A172 (cell line): ENCODE measurements at regions not wholly inside any gene's neighbourhood (a gene's known extent, or its start where the extent isn't known, plus 50 kb on each side); places are given as distances from the start of the nearest gene placed in this dataset.
A peak's percentile ranks its signal among the peaks of the same experiment; 100 is the strongest.
"Not testable (repeated sequence)": the region's sequence is repeated elsewhere in the genome, so short reads cannot be mapped to it uniquely, and the experiment has no call there.

Source experiments
- DNase-seq: peaks from one replicate; pipeline ENCODE4 v3.0.0-alpha.2; 2015; ENCODE audit warnings: low spot score

DNA sequence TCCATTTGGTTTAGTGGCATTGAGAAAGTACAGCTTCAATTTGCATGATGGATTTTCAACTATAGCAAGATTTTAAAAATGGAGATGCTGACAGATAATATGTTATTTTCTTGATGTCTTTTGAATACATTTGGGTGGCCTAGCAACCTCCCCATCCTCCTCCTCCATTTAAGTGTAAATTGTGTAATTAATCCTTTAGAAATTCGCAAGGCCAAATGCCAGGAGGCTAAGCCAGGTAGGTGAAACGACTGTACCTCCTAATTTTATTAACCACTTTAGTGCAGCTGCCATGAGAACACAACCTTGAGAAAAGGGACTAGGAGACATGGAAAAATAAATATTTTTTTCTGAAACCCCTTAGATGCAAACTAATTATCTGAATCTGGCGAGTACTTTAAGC, 248.8 kb downstream of the MRPS30 start:
- DNase-seq, result no peak

DNA sequence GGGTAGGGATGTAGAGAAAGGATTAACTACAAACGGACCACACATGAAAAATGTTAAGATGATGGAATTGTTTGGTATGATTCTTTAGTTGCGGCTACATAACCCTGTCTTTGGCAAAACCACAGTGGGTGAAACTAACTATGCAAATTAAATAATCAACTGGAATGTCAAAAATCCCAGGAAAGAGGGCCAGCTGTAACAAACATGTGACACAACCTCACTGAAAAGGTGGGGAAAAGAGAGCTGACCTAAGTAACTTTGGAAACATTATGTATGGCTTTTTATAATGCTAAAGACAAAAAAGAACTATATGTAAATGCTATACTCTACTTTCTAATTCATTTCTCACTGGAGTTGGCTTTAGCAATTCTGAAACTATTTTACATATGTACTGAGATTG, 252.0 kb downstream of the MRPS30 start:
- no peak for DNase-seq

DNA sequence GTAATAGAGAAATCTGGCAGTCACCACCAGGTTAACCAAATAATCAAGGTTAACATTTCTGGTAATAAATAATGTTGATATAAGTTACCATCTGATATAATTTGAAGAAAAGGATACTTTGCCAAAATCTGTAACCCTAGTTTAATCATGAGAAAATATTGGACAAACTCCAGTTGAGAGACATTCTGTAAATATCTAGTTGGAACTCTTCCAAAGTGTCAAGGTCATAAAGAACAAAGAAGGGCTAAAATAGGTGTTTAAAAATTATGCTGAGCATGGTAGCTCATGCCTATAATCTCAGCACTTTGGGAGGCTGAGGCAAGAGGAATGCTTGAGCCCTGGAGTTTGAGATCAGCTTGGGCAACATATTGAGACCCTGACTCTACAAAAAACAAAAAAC, 253.3 kb downstream of the MRPS30 start:
- DNase-seq, result no peak

DNA sequence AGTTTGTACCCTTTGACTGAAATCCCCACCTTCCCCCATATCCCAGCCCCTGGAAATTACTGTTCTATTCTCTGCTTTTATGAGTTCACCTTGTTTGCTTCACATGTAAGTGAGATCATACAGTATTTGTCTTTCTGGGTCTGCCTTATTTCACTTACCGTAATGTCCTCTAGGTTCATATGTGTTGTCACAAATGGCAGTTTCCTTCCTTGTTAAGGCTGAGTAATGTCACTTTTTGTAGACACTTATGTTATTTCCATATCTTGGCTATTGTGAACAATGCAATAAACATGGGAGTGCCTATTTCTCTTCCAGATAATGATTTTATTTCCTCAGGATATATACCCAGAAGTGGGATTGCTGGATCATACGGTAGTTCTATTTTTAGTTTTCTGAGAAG, 272.3 kb downstream of the MRPS30 start:
- DNase-seq, result no peak

DNA sequence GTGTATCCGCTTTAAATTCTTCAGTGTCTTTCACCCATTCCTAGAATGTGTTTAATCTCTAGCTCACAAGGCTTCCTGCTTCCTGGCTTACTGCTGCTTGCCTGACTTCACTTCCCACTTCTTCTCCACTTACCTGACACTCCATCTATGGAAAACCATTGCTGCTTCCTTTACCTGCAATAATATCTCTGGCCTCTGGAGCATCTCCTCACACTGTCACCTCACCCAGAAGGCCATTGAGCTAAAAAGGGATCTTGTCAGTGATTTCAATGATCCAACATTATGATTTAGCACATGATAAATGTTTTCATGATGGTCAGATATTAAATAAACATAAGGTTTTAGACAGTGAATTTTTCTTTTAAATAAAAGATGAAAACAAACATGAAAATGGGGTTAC, 281.1 kb downstream of the MRPS30 start:
- DNase-seq, result no peak

DNA sequence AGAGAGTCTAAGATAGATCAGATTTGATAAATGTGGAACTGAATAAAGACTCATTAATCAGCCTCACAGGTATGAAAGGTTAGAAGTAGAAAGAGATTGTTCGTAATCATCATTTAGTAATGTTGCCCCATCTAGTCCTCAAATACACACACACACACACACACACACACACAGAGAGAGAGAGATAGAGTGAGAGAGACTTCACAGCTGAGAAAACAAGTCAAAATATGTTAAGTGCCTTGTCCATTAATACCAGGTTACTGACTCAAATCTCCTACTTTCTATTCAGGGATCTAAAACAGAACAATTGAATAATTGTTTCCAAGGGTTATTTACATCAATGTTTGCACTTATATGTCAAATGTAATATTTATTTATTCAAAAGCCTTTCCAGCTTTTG, 284.6 kb downstream of the MRPS30 start:
- DNase-seq, result no peak

DNA sequence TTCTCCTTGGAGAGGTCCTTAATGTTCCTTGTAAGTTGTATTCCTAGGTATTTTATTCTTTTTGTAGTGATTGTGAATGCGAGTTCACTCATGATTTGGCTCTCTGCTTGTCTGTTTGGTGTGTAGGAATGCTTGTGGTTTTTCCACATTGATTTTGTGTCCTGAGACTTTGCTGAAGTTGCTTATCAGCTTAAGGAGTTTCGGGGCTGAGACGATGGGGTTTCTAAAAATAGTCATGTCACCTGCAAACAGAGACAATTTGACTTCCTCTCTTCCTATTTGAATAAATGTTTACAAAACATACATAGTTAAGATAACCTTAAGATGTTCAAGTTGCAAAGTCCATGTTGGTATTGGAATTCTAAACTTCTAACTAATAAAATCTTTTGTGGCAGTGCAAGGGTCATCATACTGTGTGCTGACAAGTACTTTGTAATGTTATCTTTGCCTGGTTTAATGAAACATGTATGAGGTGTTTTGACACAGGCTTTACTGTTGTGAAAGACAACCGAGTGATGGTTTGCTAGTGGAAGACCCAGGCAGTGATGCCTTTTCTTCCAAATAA, 286.2 kb downstream of the MRPS30 start:
- no peak for DNase-seq

DNA sequence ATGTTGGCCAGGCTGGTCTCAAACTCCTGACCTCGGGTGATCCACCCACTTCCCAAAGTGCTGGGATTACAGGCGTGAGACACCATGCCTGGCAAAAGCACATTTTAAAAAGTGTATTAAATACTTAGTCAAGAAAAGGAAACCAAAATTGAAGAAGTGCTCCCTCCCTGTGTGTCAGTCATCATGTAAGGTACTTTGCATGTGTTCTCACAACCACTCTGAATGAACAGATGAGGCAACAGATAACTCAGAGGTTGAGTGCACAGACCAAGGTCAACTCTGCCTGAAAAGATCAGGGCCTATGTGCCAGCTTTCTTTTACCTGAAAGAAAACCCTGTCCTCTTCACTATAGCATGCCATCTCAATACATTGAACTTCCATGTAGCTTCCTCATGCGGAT, 289.7 kb downstream of the MRPS30 start:
- no peak for DNase-seq

DNA sequence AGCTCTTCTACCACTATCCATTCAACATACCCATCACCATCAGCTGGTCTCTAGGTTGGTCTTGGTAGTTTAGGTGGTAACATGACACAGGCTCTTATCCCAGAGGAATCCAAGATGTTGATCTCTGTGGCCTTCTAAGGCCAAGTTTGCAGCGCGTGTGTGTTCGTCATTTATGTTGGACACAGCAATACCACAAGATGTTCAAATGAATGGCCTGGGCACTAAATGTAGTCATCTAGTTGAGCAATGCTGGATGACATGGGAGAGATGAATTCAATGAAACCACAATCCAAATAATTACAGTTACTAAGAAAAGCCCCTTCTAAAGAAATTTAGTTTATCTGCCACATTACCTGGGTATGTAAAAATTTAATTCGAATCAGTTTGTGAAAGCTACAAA, 292.4 kb downstream of the MRPS30 start:
- DNase-seq, result no peak

DNA sequence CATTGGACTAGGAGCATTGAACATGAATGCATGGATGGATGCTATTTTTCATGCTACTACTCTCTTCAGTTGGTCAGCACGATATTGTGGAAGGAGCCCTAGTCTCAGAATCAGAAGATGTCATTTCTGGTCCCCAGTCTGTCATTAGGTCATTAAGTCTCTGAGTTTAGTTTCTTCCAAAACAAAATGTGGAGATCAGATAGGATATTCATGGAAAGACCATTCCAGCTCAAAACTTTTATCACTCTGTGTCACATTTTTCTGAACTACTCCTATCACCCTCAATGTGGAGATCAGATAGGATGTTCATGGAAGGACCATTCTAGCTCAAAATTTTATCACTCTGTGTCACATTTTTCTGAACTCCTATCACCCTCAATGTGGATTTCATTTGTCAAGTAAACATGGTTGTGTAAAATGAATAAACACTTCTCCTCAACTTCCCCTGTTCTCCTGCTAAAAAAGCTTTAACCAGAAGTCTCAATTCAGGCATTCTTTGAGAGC, 296.8 kb downstream of the MRPS30 start:
- no peak for DNase-seq

DNA sequence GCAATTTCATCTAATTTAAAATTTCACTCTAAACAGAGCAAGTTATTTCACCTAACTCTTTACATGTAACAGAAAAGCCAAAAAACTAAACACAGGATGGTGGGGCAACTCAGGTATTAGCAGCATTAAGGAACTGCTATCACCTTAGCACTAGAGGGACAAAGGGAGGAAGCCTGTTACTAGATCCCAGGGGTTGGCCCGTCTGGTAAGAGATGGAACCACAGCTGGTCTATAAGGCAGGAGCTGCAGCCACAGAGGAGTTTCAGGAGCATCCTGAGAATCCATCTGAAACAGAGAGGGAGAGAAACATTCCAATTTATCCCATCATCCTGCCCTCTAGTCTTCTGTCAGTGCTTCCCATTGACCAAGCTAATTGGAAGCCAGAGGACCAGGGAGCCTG, 300.3 kb downstream of the MRPS30 start:
- no peak for DNase-seq

DNA sequence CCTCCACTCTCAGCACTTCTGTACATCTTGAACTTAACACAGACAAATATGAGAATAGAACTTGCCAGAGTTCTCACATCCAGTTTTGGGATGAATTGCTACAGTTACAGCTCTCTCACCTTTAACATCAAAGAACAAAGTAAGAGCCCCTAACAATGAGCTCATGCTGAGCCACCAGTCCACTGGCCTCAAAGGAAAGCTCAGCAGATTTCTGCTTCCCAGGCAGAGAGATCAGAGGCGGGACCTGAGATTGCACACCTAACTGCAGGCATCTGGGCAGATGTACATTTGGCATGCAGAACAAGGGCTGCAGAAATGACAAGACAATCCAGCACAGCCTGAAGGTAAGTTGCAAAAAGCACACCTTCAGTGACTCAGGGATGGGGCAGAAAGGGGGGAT, 300.9 kb downstream of the MRPS30 start:
- DNase-seq, result no peak

DNA sequence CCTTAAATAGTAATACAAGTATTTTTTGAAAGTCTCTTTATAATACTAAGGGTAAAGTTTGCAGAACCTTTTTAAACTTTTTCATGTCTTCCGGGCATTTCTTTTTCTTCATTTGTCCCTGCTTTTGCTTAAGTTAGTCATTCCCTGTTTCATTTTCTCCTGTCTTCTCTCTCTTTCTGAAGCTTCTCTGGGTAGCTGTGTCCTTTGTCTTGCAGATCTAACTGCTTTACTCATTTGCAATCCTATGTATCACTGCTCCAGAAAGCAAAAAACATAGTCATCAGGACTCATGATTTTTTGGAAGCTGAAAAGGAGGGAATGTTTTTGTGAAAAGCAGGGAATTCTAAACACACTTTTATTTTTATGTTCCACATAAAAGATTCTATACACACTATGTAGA, 301.7 kb downstream of the MRPS30 start:
- no peak for DNase-seq

DNA sequence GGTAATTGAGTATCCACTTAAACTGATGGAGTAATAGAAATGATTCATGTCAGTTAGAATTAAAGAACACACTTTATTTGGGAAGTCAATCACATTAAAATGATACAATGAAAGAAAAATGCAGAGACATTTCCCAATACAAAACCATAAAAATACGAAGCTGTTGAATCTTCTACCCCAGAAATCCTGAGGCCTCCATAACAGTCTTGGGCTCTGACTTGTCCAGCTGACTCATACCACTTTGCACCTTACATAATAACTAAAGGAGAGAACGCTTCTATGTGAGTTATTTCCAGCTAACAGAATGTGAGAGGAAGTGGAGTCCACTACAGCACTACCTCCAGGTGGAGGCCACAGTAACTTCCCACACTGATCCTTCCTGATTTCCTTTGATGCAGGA, 305.0 kb downstream of the MRPS30 start:
- DNase-seq, result peak; percentile 11

DNA sequence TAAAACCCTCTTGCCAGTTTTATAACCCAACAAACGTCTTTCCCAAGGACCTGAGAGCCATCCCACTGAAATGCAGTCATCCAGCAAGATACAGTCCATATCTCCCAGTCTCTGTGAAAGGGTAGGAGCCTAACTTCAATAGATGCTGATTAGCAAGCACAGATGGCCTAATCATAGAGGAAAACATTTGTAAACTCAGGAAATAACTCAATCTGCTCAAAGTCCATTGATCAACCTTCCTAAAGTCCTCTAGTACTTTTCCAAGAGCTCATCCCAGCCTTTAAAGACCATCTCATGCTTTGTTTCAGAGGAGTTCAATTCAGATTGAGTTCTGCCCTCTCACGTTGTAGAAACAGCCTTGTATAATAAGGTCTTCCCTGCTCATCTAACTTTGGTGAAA, 324.2 kb downstream of the MRPS30 start:
- no peak for DNase-seq

DNA sequence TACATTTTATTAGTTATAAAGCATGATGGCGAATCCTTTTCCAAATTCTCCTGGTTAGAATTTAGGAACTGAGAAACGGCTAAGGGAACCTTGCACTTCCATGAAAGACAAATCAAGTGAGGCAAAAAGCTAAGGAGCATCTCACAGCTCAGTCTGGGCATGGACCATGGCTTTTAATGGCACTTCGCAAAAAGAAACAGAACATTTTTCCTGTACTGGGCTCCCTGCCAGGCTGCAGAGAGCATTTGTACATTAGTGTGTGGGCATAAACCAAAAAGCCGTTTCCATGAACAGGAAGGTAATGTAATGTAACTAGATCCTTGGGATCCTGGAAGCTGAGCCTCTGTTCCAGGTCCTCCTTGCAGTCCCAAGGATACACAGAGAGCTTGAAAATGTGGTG, 354.2 kb downstream of the MRPS30 start:
- no peak for DNase-seq

DNA sequence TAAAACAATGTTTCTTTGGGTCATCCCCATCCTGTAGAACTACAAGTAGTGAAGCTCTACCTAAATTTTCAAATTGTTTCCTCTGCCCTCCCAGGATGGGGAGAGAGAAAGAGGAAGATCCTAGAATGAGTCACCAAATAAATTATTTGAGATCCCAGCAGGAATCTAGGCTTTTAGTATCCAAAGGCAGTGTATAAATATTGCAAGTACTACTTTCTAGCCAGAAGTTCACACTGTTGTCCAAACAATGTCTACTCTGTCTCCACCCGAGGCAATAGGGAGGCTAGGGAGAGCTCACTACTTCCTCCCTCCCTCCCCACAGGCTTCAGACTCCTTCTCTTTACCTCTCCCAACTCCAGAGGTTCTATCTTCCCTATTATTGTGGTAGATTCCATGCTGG, 362.8 kb downstream of the MRPS30 start:
- no peak for DNase-seq

DNA sequence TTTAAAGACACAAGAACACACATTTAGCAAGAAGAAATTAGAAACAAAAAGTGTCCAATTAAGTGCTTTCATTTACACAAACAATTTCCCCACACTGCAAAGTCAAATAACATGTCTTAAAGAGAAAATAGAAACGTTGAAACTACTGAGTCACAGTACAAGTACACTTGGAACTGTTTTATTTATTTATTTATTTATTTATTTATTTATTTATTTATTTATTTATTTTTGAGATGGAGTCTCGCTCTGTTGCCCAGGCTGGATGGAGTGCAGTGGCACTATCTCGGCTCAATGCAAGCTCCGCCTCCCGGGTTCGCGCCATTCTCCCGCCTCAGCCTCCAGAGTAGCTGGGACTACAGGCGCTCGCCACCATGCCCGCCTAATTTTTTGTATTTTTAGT, 363.9 kb downstream of the MRPS30 start:
- DNase-seq, result not testable (repeated sequence)

DNA sequence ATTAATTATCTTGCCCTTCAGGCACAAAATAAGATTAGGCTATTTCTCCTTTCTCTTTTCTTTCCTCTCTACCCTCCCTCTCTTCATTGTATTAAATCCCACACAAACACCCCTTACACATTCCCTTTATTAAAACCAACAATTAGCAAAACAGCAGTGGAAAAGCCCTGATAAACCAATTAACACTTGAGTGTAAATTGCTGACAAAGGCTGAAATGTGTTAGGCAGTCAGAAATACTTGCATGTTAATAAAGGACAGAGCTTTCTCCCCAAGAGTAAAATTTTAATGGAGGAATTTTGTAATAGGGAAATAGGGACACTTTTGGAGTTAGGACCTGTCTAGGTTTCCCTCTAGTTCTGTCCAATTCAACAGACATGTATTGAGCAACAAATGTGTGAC, 370.9 kb downstream of the MRPS30 start:
- DNase-seq, result no peak

DNA sequence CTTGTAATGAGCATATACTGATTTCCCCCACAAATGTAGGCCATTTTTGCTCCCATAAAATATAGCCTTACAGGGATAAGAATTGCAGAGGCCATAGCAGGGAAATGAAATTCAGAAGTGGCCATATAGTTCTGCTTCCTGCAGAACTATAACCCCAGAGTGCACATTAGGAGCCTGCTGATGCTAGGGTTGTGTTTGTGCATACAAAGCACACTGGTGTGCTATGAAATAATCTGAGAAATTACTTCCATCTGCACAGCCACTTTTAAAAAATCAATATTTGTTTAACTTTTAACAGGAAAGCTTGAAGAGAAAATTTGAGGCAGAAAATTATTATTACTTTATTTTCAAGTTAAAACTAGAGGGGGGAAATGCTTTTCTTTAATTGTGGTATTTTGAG, 380.3 kb downstream of the MRPS30 start:
- DNase-seq, result no peak

DNA sequence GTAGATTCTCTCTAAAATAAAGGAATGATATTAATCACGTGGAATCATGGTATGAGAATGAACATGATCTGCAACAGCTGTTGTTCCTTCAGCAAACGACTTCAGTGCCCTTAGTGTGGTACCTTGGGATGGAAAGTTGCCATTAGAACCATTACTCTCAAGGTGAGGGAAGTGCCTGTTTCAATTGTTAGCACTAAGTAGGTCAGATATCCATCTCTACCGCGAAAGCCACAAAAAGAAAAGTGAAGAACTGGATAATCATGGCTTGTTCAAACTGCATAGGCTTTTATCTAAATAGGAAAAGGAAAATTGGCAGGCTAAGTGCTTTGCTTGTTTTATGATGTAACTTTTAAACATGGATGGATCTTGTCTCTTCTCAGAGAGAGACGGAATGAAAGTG, 380.7 kb downstream of the MRPS30 start:
- DNase-seq, result no peak

DNA sequence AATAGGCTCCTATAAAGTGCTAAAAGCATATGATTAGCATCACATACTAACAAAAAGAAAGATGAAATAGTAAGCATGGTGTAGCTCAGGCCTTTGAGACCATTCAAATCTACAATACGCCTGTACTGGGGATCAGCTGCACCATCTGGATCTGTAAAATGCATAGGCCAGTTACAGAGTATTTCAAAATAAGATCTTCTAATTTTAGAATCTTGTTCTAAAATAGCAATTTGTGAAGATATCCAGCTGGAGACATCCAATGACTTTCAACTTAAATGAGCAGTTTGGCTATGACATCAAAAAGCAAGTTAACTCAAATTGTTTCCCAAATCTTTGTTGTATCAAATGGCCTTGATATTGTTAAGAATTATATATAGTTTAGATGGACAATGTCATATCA, 386.3 kb downstream of the MRPS30 start:
- no peak for DNase-seq
